ENCODE measurements at regions not wholly inside any gene's neighbourhood (a gene's known extent, or its start where the extent isn't known, plus 50 kb on each side); places are given as distances from the start of the nearest gene placed in this dataset.

DNA sequence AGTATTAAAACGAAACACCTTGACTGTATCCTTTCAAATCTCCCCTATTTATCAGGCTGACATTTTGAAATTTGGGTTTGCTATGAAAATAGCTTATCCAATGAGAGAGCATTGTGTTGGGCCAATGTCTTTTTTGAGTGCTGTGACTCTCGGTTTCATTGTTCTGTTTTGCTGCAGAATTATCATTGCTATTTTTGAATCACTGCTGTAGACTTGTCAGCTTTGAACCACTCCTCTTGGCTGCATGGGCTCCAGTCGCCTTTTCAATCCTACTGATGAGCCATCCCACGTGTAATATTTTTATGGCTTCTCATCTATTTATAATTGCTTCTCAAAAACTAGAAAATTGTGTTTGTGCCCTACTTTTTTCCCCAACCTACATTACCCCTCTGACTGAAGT, 322.8 kb downstream of the LNPK start:
- TF ChIP-seq NRF1 (IDR thresholded peaks at IDR 0.05; ENCODE audit: low read depth, low read length) = no peak
- no peak for TF ChIP-seq RAD21 (IDR thresholded peaks at IDR 0.05 in 1 of 2, conservative IDR thresholded peaks at IDR 0.05 in 1 of 2; ENCODE audit: low read depth in 2 of 2, low read length in 2 of 2)
- no peak for TF ChIP-seq POLR2A (IDR thresholded peaks at IDR 0.05; ENCODE audit: control extremely low read depth in 1 of 2, low read depth in 2 of 2, low read length in 2 of 2)
- no peak for TF ChIP-seq FOSL1 (IDR thresholded peaks at IDR 0.05; ENCODE audit: insufficient read depth, low read depth, low read length)
- TF ChIP-seq SUZ12 (IDR thresholded peaks at IDR 0.05; ENCODE audit: low read length) = no peak
- TF ChIP-seq SAP30 (IDR thresholded peaks at IDR 0.05; ENCODE audit: insufficient read depth, insufficient replicate concordance, low read length) = no peak
- TF ChIP-seq CTCF (IDR thresholded peaks at IDR 0.05; ENCODE audit: control extremely low read depth in 1 of 3, insufficient read depth in 1 of 3, low read depth in 1 of 3, low read length in 3 of 3) = no peak
- TF ChIP-seq SP1 (IDR thresholded peaks at IDR 0.05; ENCODE audit: low read depth, low read length) = no peak
- TF ChIP-seq EZH2 (IDR thresholded peaks at IDR 0.05; ENCODE audit: low read depth, low read length, severe bottlenecking) = no peak
- no peak for TF ChIP-seq POLR2AphosphoS5 (IDR thresholded peaks at IDR 0.05; ENCODE audit: low read depth, low read length)
- no peak for TF ChIP-seq TCF12 (IDR thresholded peaks at IDR 0.05; ENCODE audit: low read depth, low read length)
- TF ChIP-seq, protein P1, sequence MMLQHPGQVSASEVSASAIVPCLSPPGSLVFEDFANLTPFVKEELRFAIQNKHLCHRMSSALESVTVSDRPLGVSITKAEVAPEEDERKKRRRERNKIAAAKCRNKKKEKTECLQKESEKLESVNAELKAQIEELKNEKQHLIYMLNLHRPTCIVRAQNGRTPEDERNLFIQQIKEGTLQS (IDR thresholded peaks at IDR 0.05; ENCODE audit: insufficient read depth, low read depth, low read length) = no peak
- TF ChIP-seq, protein P2, sequence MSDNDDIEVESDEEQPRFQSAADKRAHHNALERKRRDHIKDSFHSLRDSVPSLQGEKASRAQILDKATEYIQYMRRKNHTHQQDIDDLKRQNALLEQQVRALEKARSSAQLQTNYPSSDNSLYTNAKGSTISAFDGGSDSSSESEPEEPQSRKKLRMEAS (IDR thresholded peaks at IDR 0.05) = no peak
- TF ChIP-seq SP2 (IDR thresholded peaks at IDR 0.05; ENCODE audit: low read length) = no peak

Data from H1 (cell line).